Activated CD4-positive, CD25-positive, alpha-beta regulatory T cell (primary cell): ENCODE measurements at regions not wholly inside any gene's neighbourhood (a gene's known extent, or its start where the extent isn't known, plus 50 kb on each side); places are given as distances from the start of the nearest gene placed in this dataset.
A peak's percentile ranks its signal among the peaks of the same experiment; 100 is the strongest.

ENCODE experiments used
- DNase-seq, 4 experiments: peaks; one replicate each; lab custom pipeline; 2025; lab: John Stamatoyannopoulos, UW

GRCh38 chr7:340979-341694 is 51.2 kb downstream of the FOXL3 start:
- no peak for DNase-seq

- no peak for DNase-seq
Measured at GRCh38 chr7:341841-342638, 52.1 kb downstream of the FOXL3 start.

- DNase-seq = no peak
Measured at GRCh38 chr7:342681-343216, 52.8 kb downstream of the FOXL3 start.

GRCh38 chr7:343227-343822 is 53.4 kb downstream of the FOXL3 start:
- DNase-seq = no peak

GRCh38 chr7:343864-344607 is 54.1 kb downstream of the FOXL3 start:
- no peak for DNase-seq

- DNase-seq = no peak
Measured at GRCh38 chr7:344608-344994, 54.6 kb downstream of the FOXL3 start.

- DNase-seq = no peak
Measured at GRCh38 chr7:346116-346898, 56.3 kb downstream of the FOXL3 start.

- no peak for DNase-seq
Measured at GRCh38 chr7:347001-347590, 57.1 kb downstream of the FOXL3 start.

GRCh38 chr7:347644-348479 is 57.9 kb downstream of the FOXL3 start:
- no peak for DNase-seq

GRCh38 chr7:348480-348844 is 58.5 kb downstream of the FOXL3 start:
- DNase-seq = no peak

GRCh38 chr7:348962-349743 is 59.2 kb downstream of the FOXL3 start:
- no peak for DNase-seq

- DNase-seq = peak in 3 of 4 experiments; percentile 15 to 55 (median 39)
Measured at GRCh38 chr7:351256-351655, 61.3 kb downstream of the FOXL3 start.

GRCh38 chr7:351681-352480 is 61.9 kb downstream of the FOXL3 start:
- peak in 2 of 4 experiments; percentile 23 to 34 for DNase-seq

GRCh38 chr7:353746-354325 is 63.9 kb downstream of the FOXL3 start:
- DNase-seq = no peak

GRCh38 chr7:354597-355470 is 64.9 kb downstream of the FOXL3 start:
- DNase-seq = no peak

GRCh38 chr7:355568-355967 is 65.6 kb downstream of the FOXL3 start:
- no peak for DNase-seq

GRCh38 chr7:356087-356486 is 66.1 kb downstream of the FOXL3 start:
- no peak for DNase-seq
